ENCODE measurements at regions not wholly inside any gene's neighbourhood (a gene's known extent, or its start where the extent isn't known, plus 50 kb on each side); places are given as distances from the start of the nearest gene placed in this dataset.
"Not testable (repeated sequence)": the region's sequence is repeated elsewhere in the genome, so short reads cannot be mapped to it uniquely, and the experiment has no call there.

DNA sequence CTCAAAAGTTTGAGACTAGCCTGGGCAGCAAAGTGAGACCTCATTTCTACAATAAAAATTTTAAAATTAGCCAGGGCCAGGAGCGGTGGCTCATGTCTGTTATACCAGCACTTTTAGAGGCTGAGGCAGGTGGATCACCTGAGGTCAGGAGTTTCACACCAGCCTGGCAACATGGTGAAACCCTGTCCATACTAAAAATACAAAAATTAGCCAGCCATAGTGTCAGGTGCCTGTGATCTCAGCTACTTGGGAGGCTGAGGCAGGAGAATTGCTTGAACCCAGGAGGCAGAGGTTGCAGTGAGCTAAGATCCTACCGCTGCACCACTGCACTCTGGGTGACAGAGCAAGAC is 85.1 kb upstream of the MAP4 start:
- not testable (repeated sequence) for H3K36me3 ChIP-seq (ENCODE audit: control insufficient read depth in 5 of 5, insufficient read depth in 5 of 5, low read length in 5 of 5); H3K9ac ChIP-seq (ENCODE audit: low read length in 5 of 5); H3K27me3 ChIP-seq (ENCODE audit: control insufficient read depth in 5 of 5, insufficient read depth in 4 of 5, low read length in 5 of 5); H3K9me3 ChIP-seq (ENCODE audit: control insufficient read depth in 5 of 5, low read length in 5 of 5); H3K27ac ChIP-seq (ENCODE audit: low read depth, low read length); H3K4me3 ChIP-seq (ENCODE audit: low read depth in 1 of 5, low read length in 5 of 5); H3K4me1 ChIP-seq (ENCODE audit: control insufficient read depth in 5 of 5, insufficient read depth in 5 of 5, low read length in 5 of 5)

DNA sequence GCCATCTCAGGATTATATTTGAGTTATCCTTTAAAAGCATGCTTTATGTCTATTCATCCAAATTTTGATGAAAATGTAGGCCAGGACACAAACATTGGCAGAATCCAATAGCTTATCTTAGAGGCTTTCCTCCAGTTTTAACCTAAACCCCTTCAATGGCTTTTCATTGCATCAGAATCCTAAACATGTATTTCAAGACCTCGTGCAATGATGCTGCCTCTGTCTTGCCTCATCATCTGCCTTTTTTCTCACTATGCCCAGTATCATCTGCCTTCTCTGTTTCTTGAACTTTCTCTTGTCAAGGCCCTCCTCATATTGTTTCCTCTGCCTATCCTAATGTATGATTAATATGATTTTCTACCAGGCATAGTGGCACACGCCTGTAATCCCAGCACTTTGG is 76.1 kb upstream of the MAP4 start:
- Histone ChIP-seq H3K4me3 (ENCODE audit: low read depth in 1 of 5, low read length in 5 of 5) (no peak overlapping the region), H3K4me1 (ENCODE audit: control insufficient read depth in 5 of 5, insufficient read depth in 5 of 5, low read length in 5 of 5) (peaks cover 3 to 18% (median 12%) of the 10 kb centered on the region in 5 donors), H3K27ac (ENCODE audit: low read depth, low read length) (no peak overlapping the region), H3K9me3 (ENCODE audit: control insufficient read depth in 5 of 5, low read length in 5 of 5) (no peaks in the 10 kb centered on the region), H3K36me3 (ENCODE audit: control insufficient read depth in 5 of 5, insufficient read depth in 5 of 5, low read length in 5 of 5) (no peaks in the 10 kb centered on the region), H3K9ac (ENCODE audit: low read length in 5 of 5) (no peak overlapping the region), H3K27me3 (ENCODE audit: control insufficient read depth in 5 of 5, insufficient read depth in 4 of 5, low read length in 5 of 5) (peaks cover 0 to 3% (median 0%) of the 10 kb centered on the region in 5 donors)

DNA sequence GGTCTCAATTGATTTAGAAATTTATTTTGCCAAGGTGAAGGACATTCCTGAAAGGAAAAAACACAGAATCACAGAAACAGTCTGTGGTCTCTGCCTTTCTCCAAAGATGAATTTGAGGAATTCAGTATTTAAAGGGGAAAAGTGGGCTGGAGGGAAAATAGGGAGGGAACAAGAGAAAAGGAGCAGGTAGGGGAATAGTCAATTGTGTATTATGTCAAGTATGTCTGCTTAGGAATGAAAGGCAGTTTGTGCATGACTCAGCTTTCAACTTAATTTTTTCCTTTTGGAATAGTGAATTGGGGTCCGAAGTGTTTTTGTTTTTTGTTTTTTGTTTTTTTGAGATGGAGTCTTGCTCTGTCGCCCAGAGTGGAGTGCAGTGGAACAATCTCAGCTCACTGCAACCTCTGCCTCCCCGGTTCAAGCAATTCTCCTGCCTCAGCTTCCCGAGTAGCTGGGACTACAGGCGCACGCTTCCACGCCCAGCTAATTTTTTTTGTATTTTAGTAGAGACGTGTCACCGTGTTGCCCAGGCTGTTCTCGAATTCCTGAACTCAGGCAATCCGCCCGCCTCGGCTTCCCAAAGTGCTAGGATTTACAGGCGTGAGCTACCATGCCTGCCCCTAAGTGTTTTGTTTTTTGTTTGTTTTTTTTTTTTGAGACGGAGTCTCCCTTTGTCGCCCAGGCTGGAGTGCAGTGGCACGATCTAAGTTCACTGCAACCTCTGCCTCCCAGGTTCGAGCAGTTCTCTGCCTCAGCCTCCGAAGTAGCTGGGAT is 74.1 kb upstream of the MAP4 start:
- Histone ChIP-seq H3K4me1 (ENCODE audit: control insufficient read depth in 5 of 5, insufficient read depth in 5 of 5, low read length in 5 of 5) (peaks cover 10 to 35% (median 24%) of the 10 kb centered on the region in 5 donors), H3K4me3 (ENCODE audit: low read depth in 1 of 5, low read length in 5 of 5) (no peak overlapping the region), H3K36me3 (ENCODE audit: control insufficient read depth in 5 of 5, insufficient read depth in 5 of 5, low read length in 5 of 5) (no peaks in the 10 kb centered on the region), H3K9ac (ENCODE audit: low read length in 5 of 5) (no peak overlapping the region), H3K9me3 (ENCODE audit: control insufficient read depth in 5 of 5, low read length in 5 of 5) (no peaks in the 10 kb centered on the region), H3K27me3 (ENCODE audit: control insufficient read depth in 5 of 5, insufficient read depth in 4 of 5, low read length in 5 of 5) (peaks cover 0 to 3% (median 0%) of the 10 kb centered on the region in 5 donors), H3K27ac (ENCODE audit: low read depth, low read length) (no peak overlapping the region)

DNA sequence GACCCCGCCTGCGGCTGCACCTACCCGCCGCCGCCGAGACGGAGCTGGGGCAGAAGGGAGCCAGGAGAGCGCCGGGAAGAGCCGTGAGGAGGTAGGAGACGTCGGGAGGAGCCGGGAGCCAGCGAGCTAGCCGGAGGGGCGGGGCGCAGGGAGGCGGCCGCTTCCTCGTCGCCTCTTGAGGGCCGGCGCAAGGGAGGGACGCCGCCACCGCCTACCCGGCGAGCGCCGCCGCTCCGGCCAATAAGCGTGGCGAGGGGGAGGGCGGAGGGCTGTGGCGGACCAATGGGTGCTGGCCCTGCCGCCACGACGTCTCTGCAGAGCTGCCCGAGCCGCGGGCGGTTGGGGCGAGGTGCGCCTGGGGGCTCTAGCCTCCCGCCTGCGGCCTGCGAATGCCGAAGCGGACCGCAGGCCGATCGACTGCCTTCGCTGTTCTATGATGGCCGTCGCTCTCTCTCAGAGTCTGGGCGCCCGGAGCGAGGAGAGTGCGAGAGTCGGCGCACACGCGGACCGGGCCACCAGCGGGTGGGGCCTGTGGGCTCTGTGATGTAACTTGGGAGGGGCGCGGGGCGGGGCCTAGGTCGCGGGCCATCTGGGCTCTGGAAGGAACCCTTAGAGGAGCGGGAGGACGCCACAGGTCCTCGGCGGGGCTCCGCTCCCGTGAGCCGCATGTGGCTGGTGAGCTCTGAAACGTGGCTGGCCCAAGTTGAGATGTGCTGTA is 72.7 kb upstream of the MAP4 start:
- peaks cover 10 to 41% (median 33%) of the 10 kb centered on the region in 5 donors for H3K4me1 ChIP-seq (ENCODE audit: control insufficient read depth in 5 of 5, insufficient read depth in 5 of 5, low read length in 5 of 5)
- peak overlapping the region in 4 of 5 donors; percentile 97 to 99 (median 97) for H3K9ac ChIP-seq (ENCODE audit: low read length in 5 of 5)
- peaks cover 0 to 4% (median 0%) of the 10 kb centered on the region in 5 donors for H3K36me3 ChIP-seq (ENCODE audit: control insufficient read depth in 5 of 5, insufficient read depth in 5 of 5, low read length in 5 of 5)
- H3K27ac ChIP-seq (ENCODE audit: low read depth, low read length), result peak overlapping the region; percentile 88
- no peaks in the 10 kb centered on the region for H3K9me3 ChIP-seq (ENCODE audit: control insufficient read depth in 5 of 5, low read length in 5 of 5)
- H3K27me3 ChIP-seq (ENCODE audit: control insufficient read depth in 5 of 5, insufficient read depth in 4 of 5, low read length in 5 of 5), result peaks cover 0 to 3% (median 0%) of the 10 kb centered on the region in 5 donors
- peak overlapping the region in 4 of 5 donors; percentile 85 to 92 (median 88) for H3K4me3 ChIP-seq (ENCODE audit: low read depth in 1 of 5, low read length in 5 of 5)

DNA sequence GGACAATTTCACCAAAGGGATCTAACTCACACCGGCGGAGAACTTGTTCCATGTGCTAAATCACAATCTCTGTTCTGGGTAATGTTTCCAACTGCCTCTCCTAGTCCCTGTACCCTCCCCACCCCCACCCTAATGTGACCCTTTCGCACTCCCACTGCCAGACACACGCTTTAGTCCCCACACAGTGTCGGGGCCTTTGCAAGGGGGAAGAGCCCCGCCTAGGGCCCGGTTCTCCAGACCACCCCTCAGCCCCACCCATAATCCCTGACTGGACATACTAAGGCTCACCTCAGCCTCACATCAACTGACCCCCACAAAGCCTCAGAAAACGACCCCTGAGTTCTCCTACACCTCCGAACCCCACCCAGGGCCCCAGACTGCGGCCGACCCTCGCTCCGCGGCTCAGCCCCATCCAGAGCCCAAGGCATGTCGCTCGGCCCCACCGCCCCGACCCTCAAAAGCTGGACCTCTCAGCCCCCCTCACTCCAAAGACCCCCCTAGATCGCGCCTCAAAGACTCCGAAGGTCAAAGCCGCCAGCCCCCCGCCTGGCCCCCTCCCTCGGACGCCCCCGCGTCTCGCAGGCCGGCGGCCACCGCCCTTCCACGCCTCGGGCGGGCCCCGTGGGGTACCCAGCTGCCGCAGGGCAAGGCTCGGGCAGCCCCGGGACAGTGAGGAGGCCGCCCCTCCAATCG is 72.0 kb upstream of the MAP4 start:
- peak overlapping the region; percentile 85 to 92 (median 89) for H3K4me3 ChIP-seq (ENCODE audit: low read depth in 1 of 5, low read length in 5 of 5)
- peak overlapping the region; percentile 88 for H3K27ac ChIP-seq (ENCODE audit: low read depth, low read length)
- H3K9ac ChIP-seq (ENCODE audit: low read length in 5 of 5), result peak overlapping the region; percentile 49 to 99 (median 97)
- peaks cover 0 to 4% (median 0%) of the 10 kb centered on the region in 5 donors for H3K36me3 ChIP-seq (ENCODE audit: control insufficient read depth in 5 of 5, insufficient read depth in 5 of 5, low read length in 5 of 5)
- peaks cover 10 to 41% (median 33%) of the 10 kb centered on the region in 5 donors for H3K4me1 ChIP-seq (ENCODE audit: control insufficient read depth in 5 of 5, insufficient read depth in 5 of 5, low read length in 5 of 5)
- peaks cover 0 to 3% (median 0%) of the 10 kb centered on the region in 5 donors for H3K27me3 ChIP-seq (ENCODE audit: control insufficient read depth in 5 of 5, insufficient read depth in 4 of 5, low read length in 5 of 5)
- H3K9me3 ChIP-seq (ENCODE audit: control insufficient read depth in 5 of 5, low read length in 5 of 5), result no peaks in the 10 kb centered on the region

DNA sequence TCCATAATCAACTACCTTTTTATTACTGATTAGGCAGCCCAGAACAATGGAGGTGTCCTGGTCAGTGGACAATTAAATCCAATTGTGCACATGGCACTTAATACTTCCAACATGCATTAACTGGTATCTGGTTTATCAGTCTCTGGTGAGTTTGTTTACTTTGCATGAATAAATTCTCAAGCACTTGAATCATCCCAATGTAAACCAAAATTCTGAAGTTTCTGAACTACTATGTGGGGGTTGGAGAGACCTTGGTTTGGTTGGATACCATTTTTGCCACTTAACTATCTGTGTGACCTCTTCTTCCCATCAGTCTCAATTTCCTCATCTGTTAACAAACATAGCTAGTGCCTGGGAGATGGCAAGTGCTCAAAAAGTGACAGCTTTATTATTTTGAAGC is 70.5 kb upstream of the MAP4 start:
- peaks cover 0 to 3% (median 0%) of the 10 kb centered on the region in 5 donors for H3K27me3 ChIP-seq (ENCODE audit: control insufficient read depth in 5 of 5, insufficient read depth in 4 of 5, low read length in 5 of 5)
- peak overlapping the region in 2 of 5 donors; percentile 23 to 97 for H3K9ac ChIP-seq (ENCODE audit: low read length in 5 of 5)
- H3K4me3 ChIP-seq (ENCODE audit: low read depth in 1 of 5, low read length in 5 of 5), result peak overlapping the region; percentile 4 to 89 (median 85)
- no peaks in the 10 kb centered on the region for H3K9me3 ChIP-seq (ENCODE audit: control insufficient read depth in 5 of 5, low read length in 5 of 5)
- H3K36me3 ChIP-seq (ENCODE audit: control insufficient read depth in 5 of 5, insufficient read depth in 5 of 5, low read length in 5 of 5), result peaks cover 0 to 4% (median 0%) of the 10 kb centered on the region in 5 donors
- peak overlapping the region; percentile 88 for H3K27ac ChIP-seq (ENCODE audit: low read depth, low read length)
- peaks cover 10 to 41% (median 33%) of the 10 kb centered on the region in 5 donors for H3K4me1 ChIP-seq (ENCODE audit: control insufficient read depth in 5 of 5, insufficient read depth in 5 of 5, low read length in 5 of 5)

DNA sequence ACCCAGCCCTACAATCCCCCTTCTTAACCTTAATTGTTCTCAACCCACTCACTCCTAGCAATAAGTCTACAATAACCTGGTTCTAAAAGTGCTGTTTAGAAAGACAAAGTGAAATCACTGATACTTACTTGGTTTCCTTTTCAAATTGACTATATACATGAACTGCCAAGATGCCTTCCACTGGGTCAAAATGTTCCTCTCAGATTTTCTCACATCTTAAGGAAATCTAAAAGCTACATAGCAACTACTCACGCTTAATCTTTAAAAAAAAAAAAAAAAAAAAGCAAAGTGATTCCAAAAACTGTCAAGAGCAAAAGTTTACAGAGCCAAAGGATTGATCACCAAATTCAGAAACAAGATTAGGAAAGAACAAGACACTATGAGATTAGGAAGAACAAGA is 68.7 kb upstream of the MAP4 start:
- no peak overlapping the region for H3K9ac ChIP-seq (ENCODE audit: low read length in 5 of 5)

DNA sequence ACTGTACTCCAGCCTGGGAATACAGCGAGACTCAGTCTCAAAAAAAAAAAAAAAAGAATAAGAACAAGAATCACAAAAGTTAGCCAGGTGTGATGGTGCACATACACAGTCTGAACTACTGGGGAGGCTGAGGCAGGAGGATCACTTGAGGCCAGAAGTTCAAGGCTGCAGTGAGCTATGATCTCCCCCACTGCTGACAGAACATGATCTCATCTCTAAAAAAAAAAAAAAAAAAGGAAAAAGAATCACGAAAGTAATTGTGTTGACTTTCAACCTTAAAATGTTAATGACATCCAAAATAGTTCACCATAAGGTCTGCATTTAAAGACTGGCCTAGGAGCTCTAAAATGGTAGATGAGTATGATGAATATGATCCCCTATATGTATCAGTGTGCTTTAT is 68.0 kb upstream of the MAP4 start:
- peak overlapping the region; percentile 55 for H3K27ac ChIP-seq (ENCODE audit: low read depth, low read length)
- peaks cover 10 to 33% (median 31%) of the 10 kb centered on the region in 5 donors for H3K4me1 ChIP-seq (ENCODE audit: control insufficient read depth in 5 of 5, insufficient read depth in 5 of 5, low read length in 5 of 5)
- no peak overlapping the region for H3K4me3 ChIP-seq (ENCODE audit: low read depth in 1 of 5, low read length in 5 of 5)
- peaks cover 0 to 3% (median 0%) of the 10 kb centered on the region in 5 donors for H3K27me3 ChIP-seq (ENCODE audit: control insufficient read depth in 5 of 5, insufficient read depth in 4 of 5, low read length in 5 of 5)
- H3K9me3 ChIP-seq (ENCODE audit: control insufficient read depth in 5 of 5, low read length in 5 of 5), result no peaks in the 10 kb centered on the region
- H3K36me3 ChIP-seq (ENCODE audit: control insufficient read depth in 5 of 5, insufficient read depth in 5 of 5, low read length in 5 of 5), result peaks cover 0 to 4% (median 0%) of the 10 kb centered on the region in 5 donors
- H3K9ac ChIP-seq (ENCODE audit: low read length in 5 of 5), result no peak overlapping the region

More for the DNA sequence above, 68.7 kb upstream of the MAP4 start:
- H3K9me3 ChIP-seq (ENCODE audit: control insufficient read depth in 5 of 5, low read length in 5 of 5), result no peaks in the 10 kb centered on the region
- H3K36me3 ChIP-seq (ENCODE audit: control insufficient read depth in 5 of 5, insufficient read depth in 5 of 5, low read length in 5 of 5), result peaks cover 0 to 4% (median 0%) of the 10 kb centered on the region in 5 donors
- H3K27me3 ChIP-seq (ENCODE audit: control insufficient read depth in 5 of 5, insufficient read depth in 4 of 5, low read length in 5 of 5), result peaks cover 0 to 3% (median 0%) of the 10 kb centered on the region in 5 donors
- peaks cover 10 to 40% (median 33%) of the 10 kb centered on the region in 5 donors for H3K4me1 ChIP-seq (ENCODE audit: control insufficient read depth in 5 of 5, insufficient read depth in 5 of 5, low read length in 5 of 5)
- H3K27ac ChIP-seq (ENCODE audit: low read depth, low read length), result peak overlapping the region; percentile 55
- no peak overlapping the region for H3K4me3 ChIP-seq (ENCODE audit: low read depth in 1 of 5, low read length in 5 of 5)

DNA sequence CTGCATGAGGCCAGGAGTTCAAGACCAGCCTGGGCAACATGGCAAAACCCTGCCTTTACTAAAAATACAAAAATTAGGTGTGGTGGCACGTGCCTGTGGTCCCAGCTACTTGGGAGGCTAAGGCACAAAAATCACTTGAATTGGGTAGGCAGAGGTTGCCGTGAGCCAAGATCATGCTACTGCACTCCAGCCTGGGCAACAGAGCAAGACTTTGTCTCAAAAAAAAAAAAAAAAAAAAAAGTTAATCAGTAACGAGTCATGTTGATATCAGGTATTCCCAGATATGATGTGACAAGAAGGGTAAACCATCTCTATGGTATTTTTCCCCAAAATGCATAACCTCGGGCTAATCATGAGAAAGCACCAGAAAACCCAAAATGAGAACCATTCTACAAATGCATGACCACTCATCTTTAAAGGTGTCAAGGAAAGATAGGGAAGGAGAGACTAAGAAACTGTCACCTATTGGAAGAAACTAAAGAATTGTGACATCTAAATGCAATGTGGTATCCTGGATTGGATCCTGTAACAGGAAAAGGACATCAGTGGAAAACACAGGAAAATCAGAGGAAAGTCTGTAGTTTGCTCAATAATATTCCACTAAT is 66.5 kb upstream of the MAP4 start:
- H3K4me1 ChIP-seq (ENCODE audit: control insufficient read depth in 5 of 5, insufficient read depth in 5 of 5, low read length in 5 of 5), result peaks cover 10 to 34% (median 27%) of the 10 kb centered on the region in 5 donors

More for the DNA sequence above, 66.5 kb upstream of the MAP4 start:
- Histone ChIP-seq H3K4me3 (ENCODE audit: low read depth in 1 of 5, low read length in 5 of 5) (no peak overlapping the region), H3K27ac (ENCODE audit: low read depth, low read length) (peak overlapping the region; percentile 7), H3K9ac (ENCODE audit: low read length in 5 of 5) (no peak overlapping the region), H3K9me3 (ENCODE audit: control insufficient read depth in 5 of 5, low read length in 5 of 5) (no peaks in the 10 kb centered on the region), H3K36me3 (ENCODE audit: control insufficient read depth in 5 of 5, insufficient read depth in 5 of 5, low read length in 5 of 5) (peaks cover 0 to 4% (median 0%) of the 10 kb centered on the region in 5 donors), H3K27me3 (ENCODE audit: control insufficient read depth in 5 of 5, insufficient read depth in 4 of 5, low read length in 5 of 5) (peaks cover 0 to 3% (median 0%) of the 10 kb centered on the region in 5 donors)

Measured in subcutaneous abdominal adipose tissue (tissue), 5 donors.